Lower leg skin (tissue), 4 donors: ENCODE measurements at regions not wholly inside any gene's neighbourhood (a gene's known extent, or its start where the extent isn't known, plus 50 kb on each side); places are given as distances from the start of the nearest gene placed in this dataset.

Experiments used
- DNase-seq, 2 donors: peaks; one replicate each; pipeline ENCODE4 v3.0.0-alpha.2; 2019; ENCODE audit warnings: low spot score in 2 of 2
- H3K4me3 ChIP-seq: fragments of 200-600 bp; sonication (generic); 2 replicates; pipeline ENCODE4 v1.5.1; 2017; ENCODE audit warnings: mild to moderate bottlenecking, low read depth; ENCODE audit not compliant: poor library complexity, severe bottlenecking
- CTCF ChIP-seq, 3 donors: fragments of 450-650 bp; IDR thresholded peaks; one replicate each; pipeline ENCODE4 v1.5.1; 2016; ENCODE audit warnings: antibody characterized with exemption in 3 of 3, mild to moderate bottlenecking in 3 of 3, moderate library complexity in 2 of 3
- POLR2A ChIP-seq, 2 donors: fragments of 450-650 bp; IDR thresholded peaks; one replicate each; pipeline ENCODE4 v1.6.1; 2016 to 2017; ENCODE audit warnings: antibody characterized with exemption in 2 of 2, mild to moderate bottlenecking in 1 of 2, moderate library complexity in 1 of 2
- WGBS, 2 donors: methylation state at CpG; one replicate each; pipeline ENCODE4 v1.1.5; 2018; 5-methylcytosine and 5-hydroxymethylcytosine counted together
- intact Hi-C: fragments of 100-400 bp; cut with DNase I; formaldehyde crosslinking; loops from one replicate; pipeline ENCODE4 v1.15.0; 2023; ENCODE audit warnings: low total_unique reads

- TF ChIP-seq POLR2A (IDR thresholded peaks at IDR 0.05) (no peak), CTCF (IDR thresholded peaks at IDR 0.05) (no peak)
- 60 to 65% methylated on average over 4 of the region's 4 CpGs for WGBS, 2 donors
- DNase-seq: no peak
- intact Hi-C loops: no loop called here
- H3K4me3 ChIP-seq: no peak overlapping the region
These were observed 188.3 kb downstream of the MIB1 start for GRCh38 chr18:21928925-21929324.

- TF ChIP-seq CTCF (IDR thresholded peaks at IDR 0.05) (no peak), POLR2A (IDR thresholded peaks at IDR 0.05) (no peak)
- DNase-seq: no peak
- intact Hi-C loops: no loop called here
- WGBS, 2 donors: 75 to 76% methylated on average over 6 of the region's 6 CpGs
- no peak overlapping the region for H3K4me3 ChIP-seq
These were observed 189.6 kb downstream of the MIB1 start for GRCh38 chr18:21930177-21930576.

DNA sequence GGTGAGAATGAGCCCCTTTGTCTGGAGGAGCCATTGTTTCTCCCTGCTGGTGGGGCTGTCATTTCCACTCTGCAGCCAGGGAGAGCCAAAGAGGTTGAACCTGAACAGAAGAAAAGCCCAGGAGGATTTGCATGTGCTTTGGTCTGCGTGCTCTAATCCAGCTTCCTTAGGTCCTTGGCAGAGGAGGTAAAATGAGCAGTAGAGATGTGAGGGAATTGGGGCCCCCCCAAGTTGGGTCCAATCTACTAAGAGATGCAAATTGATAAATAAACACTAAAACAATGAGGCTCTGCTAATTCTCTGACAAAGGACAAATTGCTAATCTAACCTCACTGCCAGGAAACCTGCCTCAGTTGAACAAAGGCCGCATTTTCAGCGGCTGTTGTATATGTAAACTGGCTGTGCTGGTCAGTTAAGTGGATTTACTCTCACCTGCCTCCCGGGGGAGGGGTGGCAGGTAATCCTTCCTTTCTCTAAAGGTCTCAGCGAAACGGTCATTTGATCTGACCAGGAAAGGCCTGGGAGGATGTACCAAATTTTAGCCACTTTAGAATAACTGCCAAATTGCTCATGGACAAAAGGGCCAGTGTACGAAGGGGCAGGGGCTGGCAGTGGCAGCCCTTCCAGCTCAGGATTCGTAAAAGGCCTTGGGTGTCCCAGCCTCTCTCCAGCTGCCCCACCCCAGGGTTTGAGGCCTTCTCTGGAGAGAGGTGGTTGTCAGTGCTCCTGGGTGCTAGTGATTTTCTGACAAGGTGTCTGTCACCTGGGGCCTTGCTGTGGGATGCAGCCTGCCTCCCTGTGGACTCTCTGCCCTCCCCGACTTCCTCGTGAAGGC, 193.6 kb downstream of the MIB1 start:
- TF ChIP-seq POLR2A (IDR thresholded peaks at IDR 0.05) (no peak), CTCF (IDR thresholded peaks at IDR 0.05) (no peak)
- WGBS, 2 donors: 69 to 70% methylated on average over 9 to 10 of the region's 10 CpGs
- no peak for DNase-seq
- no peak overlapping the region for H3K4me3 ChIP-seq
- intact Hi-C loops: no loop called here

- no peak for TF ChIP-seq POLR2A (IDR thresholded peaks at IDR 0.05)
- DNase-seq: no peak
- H3K4me3 ChIP-seq: no peak overlapping the region
- WGBS, 2 donors: 60 to 81% methylated on average over 4 of the region's 4 CpGs
- intact Hi-C loops: no loop called here
These were observed 194.1 kb downstream of the MIB1 start for GRCh38 chr18:21934766-21935015.

GRCh38 chr18:21943456-21943855, 202.9 kb downstream of the MIB1 start:
- no peak for DNase-seq
- TF ChIP-seq CTCF (IDR thresholded peaks at IDR 0.05) (no peak), POLR2A (IDR thresholded peaks at IDR 0.05) (no peak)
- WGBS, 2 donors: 74 to 79% methylated on average over 4 of the region's 4 CpGs
- intact Hi-C loops: no loop called here
- no peak overlapping the region for H3K4me3 ChIP-seq

GRCh38 chr18:21949326-21950015, 208.9 kb downstream of the MIB1 start:
- WGBS, 2 donors: 57 to 62% methylated on average over 8 of the region's 8 CpGs
- DNase-seq: peak in 1 of 2 donors; percentile 46
- intact Hi-C loops: loop anchor here (10.0 kb wide), 2 partner anchors 455 to 755 kb away; no protein-coding TSS in a partner anchor

More at GRCh38 chr18:21949326-21950015, 208.9 kb downstream of the MIB1 start:
- TF ChIP-seq POLR2A (IDR thresholded peaks at IDR 0.05) (no peak), CTCF (IDR thresholded peaks at IDR 0.05) (no peak)
- no peak overlapping the region for H3K4me3 ChIP-seq
